Endothelial cell (in vitro differentiated cells): ENCODE measurements at regions not wholly inside any gene's neighbourhood (a gene's known extent, or its start where the extent isn't known, plus 50 kb on each side); places are given as distances from the start of the nearest gene placed in this dataset.
A peak's percentile ranks its signal among the peaks of the same experiment; 100 is the strongest.

Experiments
- DNase-seq: peaks from one replicate; pipeline ENCODE4 v3.0.0; 2021; ENCODE audit warnings: low spot score
- H3K27ac Mint-ChIP-seq: one replicate; pipeline ENCODE4 v1.8.0; 2021; ENCODE audit warnings: mixed read lengths, inconsistent platforms; ENCODE audit not compliant: unreplicated experiment
- H3K27me3 Mint-ChIP-seq: one replicate; pipeline ENCODE4 v1.8.0; 2021; ENCODE audit warnings: mild to moderate bottlenecking, moderate library complexity, mixed read lengths, inconsistent platforms; ENCODE audit not compliant: unreplicated experiment
- H3K36me3 Mint-ChIP-seq: one replicate; pipeline ENCODE4 v1.8.0; 2021; ENCODE audit warnings: mild to moderate bottlenecking, low read depth, mixed read lengths, inconsistent platforms; ENCODE audit not compliant: unreplicated experiment
- H3K4me1 Mint-ChIP-seq: one replicate; pipeline ENCODE4 v1.8.0; 2021; ENCODE audit warnings: mild to moderate bottlenecking, mixed read lengths, inconsistent platforms; ENCODE audit not compliant: unreplicated experiment
- H3K4me3 Mint-ChIP-seq: one replicate; pipeline ENCODE4 v1.8.0; 2021; ENCODE audit warnings: mild to moderate bottlenecking, mixed read lengths, inconsistent platforms; ENCODE audit not compliant: unreplicated experiment
- H3K9me3 Mint-ChIP-seq: one replicate; pipeline ENCODE4 v1.8.0; 2021; ENCODE audit warnings: mixed read lengths, inconsistent platforms; ENCODE audit not compliant: unreplicated experiment
- CTCF ChIP-seq: fragments of 200-600 bp; sonication (generic); IDR thresholded peaks from one replicate; pipeline ENCODE4 v1.5.0; 2021; ENCODE audit warnings: antibody characterized with exemption; ENCODE audit not compliant: unreplicated experiment

GRCh38 chr5:162209005-162209605 is 141.5 kb downstream of the GABRG2 start:
- DNase-seq = peak; percentile 69
- Mint-ChIP-seq H3K27ac (no peak overlapping the region), H3K27me3 (no peaks in the 10 kb centered on the region), H3K4me1 (no peaks in the 10 kb centered on the region), H3K4me3 (no peak overlapping the region), H3K36me3 (no peaks in the 10 kb centered on the region), H3K9me3 (no peaks in the 10 kb centered on the region)
- TF ChIP-seq CTCF = no peak

GRCh38 chr5:162214551-162214950 is 147.0 kb downstream of the GABRG2 start:
- no peaks in the 10 kb centered on the region for H3K4me1 Mint-ChIP-seq
- no peaks in the 10 kb centered on the region for H3K36me3 Mint-ChIP-seq
- H3K27ac Mint-ChIP-seq = no peak overlapping the region
- DNase-seq = no peak
- H3K9me3 Mint-ChIP-seq = peaks cover 5% of the 10 kb centered on the region
- no peak for TF ChIP-seq CTCF
- H3K4me3 Mint-ChIP-seq = no peak overlapping the region
- H3K27me3 Mint-ChIP-seq = no peaks in the 10 kb centered on the region

GRCh38 chr5:162217037-162217436 is 149.5 kb downstream of the GABRG2 start:
- Mint-ChIP-seq H3K36me3 (no peaks in the 10 kb centered on the region), H3K27ac (no peak overlapping the region), H3K4me3 (no peak overlapping the region), H3K27me3 (no peaks in the 10 kb centered on the region), H3K9me3 (peaks cover 5% of the 10 kb centered on the region), H3K4me1 (no peaks in the 10 kb centered on the region)
- DNase-seq = no peak
- no peak for TF ChIP-seq CTCF

- Mint-ChIP-seq H3K36me3 (no peaks in the 10 kb centered on the region), H3K9me3 (peaks cover 5% of the 10 kb centered on the region), H3K4me1 (no peaks in the 10 kb centered on the region), H3K4me3 (no peak overlapping the region), H3K27ac (no peak overlapping the region), H3K27me3 (no peaks in the 10 kb centered on the region)
- DNase-seq = no peak
- TF ChIP-seq CTCF = no peak
Measured at GRCh38 chr5:162221910-162222309, 154.3 kb downstream of the GABRG2 start.

- Mint-ChIP-seq H3K27ac (no peak overlapping the region), H3K36me3 (no peaks in the 10 kb centered on the region), H3K27me3 (no peaks in the 10 kb centered on the region), H3K9me3 (peaks cover 6% of the 10 kb centered on the region), H3K4me1 (no peaks in the 10 kb centered on the region), H3K4me3 (no peak overlapping the region)
- no peak for DNase-seq
- no peak for TF ChIP-seq CTCF
Measured at GRCh38 chr5:162227075-162227474, 159.5 kb downstream of the GABRG2 start.
